HG03575 (cell line): ENCODE measurements at regions not wholly inside any gene's neighbourhood (a gene's known extent, or its start where the extent isn't known, plus 50 kb on each side); places are given as distances from the start of the nearest gene placed in this dataset.
"Not testable (repeated sequence)": the region's sequence is repeated elsewhere in the genome, so short reads cannot be mapped to it uniquely, and the experiment has no call there.

Source experiments
- ATAC-seq: cut with Tn5 transposase; IDR thresholded peaks from one replicate; pipeline ENCODE4 v1.9.1; 2021; ENCODE audit not compliant: unreplicated experiment, insufficient number of reproducible peaks, low FRiP score; ENCODE audit errors: extremely low read depth

DNA sequence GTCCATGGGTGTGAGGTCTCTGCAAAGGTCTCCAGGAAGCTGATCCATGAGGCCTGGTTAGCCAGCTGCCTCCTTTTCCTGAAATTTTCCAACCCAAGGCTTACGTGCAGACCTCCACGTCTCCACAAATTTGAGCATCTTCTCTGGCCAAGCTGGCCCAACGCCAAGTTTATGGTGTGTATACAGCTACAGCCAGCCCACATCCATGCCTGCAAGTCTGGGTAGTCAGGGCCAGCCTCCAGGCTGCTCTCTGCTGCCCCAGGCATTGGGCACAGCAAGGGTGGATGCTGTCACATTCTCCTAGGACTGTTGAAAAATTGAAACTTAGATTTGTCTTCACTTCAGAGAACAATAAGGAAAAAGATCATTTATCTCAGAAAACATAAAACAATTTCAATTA, 525.5 kb upstream of the CHAC2 start:
- no peak for ATAC-seq

DNA sequence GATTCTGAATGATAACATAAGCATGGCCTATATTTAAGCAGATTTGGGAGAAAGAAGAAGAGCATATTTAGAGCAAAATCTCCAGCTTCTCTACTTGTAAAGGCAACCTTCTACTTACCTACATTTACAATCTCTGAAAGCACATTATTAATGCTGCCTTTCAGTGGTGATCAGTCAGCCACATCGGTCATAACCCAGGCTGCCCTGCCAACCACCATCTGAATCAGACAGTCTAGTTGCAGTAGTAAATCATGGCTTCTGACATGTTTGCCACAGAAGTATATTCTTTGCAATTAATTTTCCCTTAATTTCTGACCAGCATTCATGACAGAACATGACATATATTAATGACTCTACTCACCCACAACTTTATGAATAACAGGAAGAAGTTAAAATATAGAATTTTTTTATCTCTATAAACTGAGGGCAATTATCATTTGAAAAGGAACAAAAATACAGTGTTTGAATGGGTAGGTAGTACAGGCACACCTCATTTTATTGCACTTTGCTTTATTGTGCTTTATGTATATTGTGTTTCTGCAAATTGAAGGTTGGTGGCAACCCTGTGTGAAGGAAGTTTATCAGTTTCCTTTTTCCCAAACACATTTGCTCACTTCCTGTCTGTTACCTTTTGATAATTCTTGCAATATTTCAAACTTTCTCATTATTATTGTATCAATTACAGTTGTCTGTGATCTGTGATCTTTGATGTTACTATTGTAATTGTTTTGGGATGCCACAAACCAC, 531.6 kb upstream of the CHAC2 start:
- no peak for ATAC-seq

- no peak for ATAC-seq
Measured at GRCh38 chr2:53234548-53234903, 533.1 kb upstream of the CHAC2 start.

GRCh38 chr2:53233759-53234547, 533.7 kb upstream of the CHAC2 start:
- ATAC-seq, result no peak

GRCh38 chr2:53231908-53232307, 535.7 kb upstream of the CHAC2 start:
- no peak for ATAC-seq

- ATAC-seq, result no peak
Measured at GRCh38 chr2:53230691-53231090, 536.9 kb upstream of the CHAC2 start.

GRCh38 chr2:53227535-53227934, 540.1 kb upstream of the CHAC2 start:
- no peak for ATAC-seq

DNA sequence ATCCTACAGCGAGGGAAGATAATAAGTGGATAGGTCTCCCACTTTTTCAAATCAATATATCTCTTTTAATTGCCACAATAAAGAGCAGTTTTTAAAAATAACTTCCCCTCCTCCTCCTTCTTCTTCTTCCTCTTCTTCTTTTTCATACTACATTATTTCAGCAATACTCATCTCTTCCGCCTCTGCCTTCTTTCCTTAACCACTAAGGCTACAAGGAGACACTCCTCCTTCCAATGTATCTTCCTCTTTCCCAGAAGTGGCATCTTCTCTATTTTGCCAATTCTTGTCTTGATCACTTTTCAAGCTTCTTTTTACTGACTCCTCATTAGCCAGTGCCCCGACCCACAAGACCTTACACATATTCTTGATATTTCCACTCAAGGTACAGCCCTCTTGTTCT, 546.6 kb upstream of the CHAC2 start:
- ATAC-seq, result no peak

DNA sequence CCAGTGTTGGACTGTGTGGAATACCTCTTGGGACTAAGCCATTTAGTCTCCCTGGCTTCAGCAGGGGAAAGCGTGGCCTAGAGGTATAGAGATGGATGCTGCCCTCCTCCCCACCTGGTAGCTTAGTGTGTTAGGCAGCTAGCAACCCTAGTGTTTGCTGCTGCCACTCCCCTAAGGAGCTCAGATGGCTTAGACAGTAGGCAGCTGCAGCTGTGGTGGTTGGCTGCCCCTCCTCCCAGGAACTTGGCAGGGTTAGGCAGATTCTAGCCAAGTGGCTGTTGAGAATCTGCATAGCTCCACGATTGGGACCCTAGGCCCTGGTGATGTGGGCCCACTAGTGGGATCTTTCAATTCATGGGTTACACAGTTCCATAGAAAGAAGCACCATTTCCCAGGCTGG, 550.4 kb upstream of the CHAC2 start:
- no peak for ATAC-seq

DNA sequence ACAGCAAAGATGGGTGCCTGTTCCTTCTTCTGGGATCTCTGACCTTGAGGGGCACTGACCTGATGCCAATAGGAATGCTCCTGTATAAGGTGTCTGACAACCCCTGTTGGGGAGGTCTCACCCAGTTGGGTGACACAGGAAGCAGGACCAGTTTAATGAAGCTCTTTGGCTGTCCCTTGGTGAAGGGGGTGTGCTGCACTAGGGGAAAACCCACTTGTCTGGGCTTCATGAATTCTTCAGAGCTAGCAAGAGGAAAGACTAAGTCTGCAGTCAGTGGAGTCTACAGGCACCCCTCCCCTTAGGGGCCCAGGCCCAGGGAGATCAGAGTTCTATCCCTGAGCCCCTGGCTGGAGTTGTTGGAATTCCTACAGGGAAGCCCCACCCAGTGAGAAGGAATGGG, 550.8 kb upstream of the CHAC2 start:
- ATAC-seq, result no peak

DNA sequence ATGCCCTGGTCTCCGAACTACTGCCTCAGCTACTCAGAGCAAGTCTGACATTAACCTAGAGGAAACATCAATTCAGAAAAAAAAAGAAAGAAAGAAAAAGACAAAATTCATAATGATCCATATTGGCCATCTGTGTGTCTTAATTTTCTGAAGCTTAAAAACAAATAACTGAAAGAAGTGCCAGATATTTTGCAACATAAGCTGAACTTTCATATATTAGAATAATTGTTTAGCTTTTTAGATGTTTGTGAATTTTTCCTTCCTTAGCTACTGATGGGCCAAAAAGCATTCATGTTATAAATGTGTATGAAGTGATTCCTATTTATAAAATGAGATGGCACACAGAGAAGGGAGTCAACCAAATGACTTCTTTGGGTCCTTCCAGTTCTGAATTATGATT, 555.0 kb upstream of the CHAC2 start:
- no peak for ATAC-seq

DNA sequence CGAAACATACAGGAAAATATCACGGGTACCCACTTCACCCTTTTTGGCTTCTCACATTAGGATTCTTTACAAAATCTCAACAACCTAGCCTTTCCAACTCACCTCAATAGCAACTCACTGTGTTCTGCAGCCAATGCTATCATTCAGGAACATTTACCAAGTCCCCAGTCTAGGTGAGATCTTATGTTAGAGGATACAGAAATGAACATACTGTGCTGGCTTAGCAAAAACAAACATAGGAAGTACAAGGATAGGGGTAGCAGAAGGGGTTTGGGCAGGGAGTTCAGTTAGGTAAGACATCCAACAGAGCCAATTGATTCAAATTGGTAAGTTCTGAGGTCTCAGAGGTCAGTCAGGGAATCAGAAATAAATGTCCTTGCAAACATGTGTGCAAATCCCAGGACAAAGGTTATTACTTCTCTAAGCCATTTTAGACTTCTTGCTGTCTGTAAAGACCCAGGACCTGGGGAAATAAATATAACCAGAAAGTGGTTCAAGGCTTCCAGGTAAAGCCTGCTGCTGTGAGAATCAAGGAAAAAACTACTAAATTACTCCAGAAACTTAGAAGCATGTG, 556.3 kb upstream of the CHAC2 start:
- ATAC-seq, result no peak

DNA sequence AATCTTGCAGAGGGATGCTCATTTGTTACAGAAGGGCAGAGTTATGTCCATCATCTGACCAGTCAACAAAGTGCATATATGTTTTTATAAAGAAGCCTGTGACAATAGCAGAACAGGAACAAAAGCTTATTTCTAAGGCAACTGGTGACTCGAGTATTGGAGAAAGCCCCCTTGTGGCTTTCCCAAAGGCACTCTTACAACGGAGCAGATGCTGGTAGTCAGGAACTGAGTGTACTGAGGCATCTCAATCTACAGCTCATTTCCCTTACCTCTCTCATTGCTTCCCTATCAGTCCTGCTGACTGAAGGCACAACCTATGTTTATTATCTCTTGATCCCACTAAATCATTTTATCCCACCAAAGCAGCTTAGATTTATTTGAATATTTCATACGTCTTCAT, 557.1 kb upstream of the CHAC2 start:
- ATAC-seq, result no peak

GRCh38 chr2:53209679-53210458, 557.7 kb upstream of the CHAC2 start:
- ATAC-seq, result no peak

- no peak for ATAC-seq
Measured at GRCh38 chr2:53208815-53209214, 558.8 kb upstream of the CHAC2 start.

DNA sequence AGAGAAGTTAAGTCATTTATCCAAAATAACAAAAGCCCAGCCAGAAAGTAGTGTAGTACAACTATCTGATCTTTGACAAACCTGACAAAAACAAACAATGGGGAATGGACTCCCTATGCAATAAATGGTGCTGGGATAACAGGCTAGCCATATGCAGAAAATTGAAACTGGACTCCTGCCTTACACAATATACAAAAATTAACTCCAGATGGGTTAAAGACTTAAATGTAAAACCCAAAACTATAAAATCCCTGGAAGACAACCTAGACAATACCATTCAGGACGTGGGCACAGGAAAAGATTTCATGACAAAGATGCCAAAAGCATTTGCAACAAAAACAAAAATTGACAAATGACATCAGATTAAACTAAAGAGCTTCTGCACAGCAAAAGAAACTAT, 561.4 kb upstream of the CHAC2 start:
- ATAC-seq, result not testable (repeated sequence)

DNA sequence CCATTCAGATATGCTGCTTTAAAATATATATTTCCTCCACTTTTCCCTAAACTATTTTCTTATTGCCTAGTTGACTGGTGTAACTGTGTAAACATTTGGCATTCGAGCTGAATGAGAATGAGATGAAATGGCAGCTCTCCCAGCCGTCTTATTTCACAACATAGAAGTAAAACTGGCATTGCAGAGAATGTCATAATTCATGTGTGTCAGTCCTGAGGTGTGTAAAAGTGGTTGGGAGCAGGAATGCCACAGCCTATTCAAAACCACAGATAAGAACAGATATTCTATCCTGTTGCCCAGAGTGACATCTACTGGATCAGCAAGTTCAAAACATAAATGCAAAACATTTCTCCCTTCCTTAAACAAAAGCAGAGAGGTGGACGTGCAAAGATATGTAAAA, 565.5 kb upstream of the CHAC2 start:
- no peak for ATAC-seq

DNA sequence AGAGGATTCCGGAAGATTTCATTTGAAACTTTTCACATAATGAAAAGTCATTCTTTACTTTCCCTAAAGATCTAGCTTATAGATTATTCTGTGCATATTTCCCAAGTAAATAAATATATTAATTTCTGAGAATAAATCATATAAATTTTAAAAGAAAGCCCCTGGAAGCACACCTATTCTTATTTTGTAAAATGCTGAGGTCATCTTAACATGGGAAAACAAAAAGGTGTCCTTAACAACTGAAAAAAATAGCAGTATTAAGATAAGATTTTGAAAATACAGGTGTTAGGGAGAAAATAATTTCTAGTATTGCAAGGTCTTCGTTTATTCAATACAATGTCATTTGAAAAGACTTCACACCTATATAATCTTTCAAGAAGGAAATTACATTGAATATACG, 567.5 kb upstream of the CHAC2 start:
- no peak for ATAC-seq

- no peak for ATAC-seq
Measured at GRCh38 chr2:53188851-53189510, 578.6 kb upstream of the CHAC2 start.
